GM12891 (cell line): ENCODE measurements at regions not wholly inside any gene's neighbourhood (a gene's known extent, or its start where the extent isn't known, plus 50 kb on each side); places are given as distances from the start of the nearest gene placed in this dataset.
"Not testable (repeated sequence)": the region's sequence is repeated elsewhere in the genome, so short reads cannot be mapped to it uniquely, and the experiment has no call there.

Experiments used
- DNase-seq: peaks from one replicate; pipeline ENCODE4 v3.0.0; 2011; ENCODE audit warnings: low spot score; ENCODE audit not compliant: insufficient read length
- FAIRE-seq: peaks from 2 replicates; lab custom pipeline; 2011; peaks lifted over from hg19 to GRCh38; lab: Jason Lieb, UNC
- PAX5 ChIP-seq: IDR thresholded peaks from 2 replicates; pipeline ENCODE4 v1.6.1; 2011; ENCODE audit warnings: low read length, moderate library complexity, mild to moderate bottlenecking; ENCODE audit not compliant: insufficient read depth, severe bottlenecking
- POLR2A ChIP-seq: IDR thresholded peaks from 2 replicates; pipeline ENCODE4 v1.6.1; 2011; ENCODE audit warnings: low read depth, low read length, control low read depth
- POLR2AphosphoS5 ChIP-seq: IDR thresholded peaks from 2 replicates; pipeline ENCODE4 v1.6.1; 2011; ENCODE audit warnings: low read depth, low read length, control low read depth
- POU2F2 ChIP-seq: IDR thresholded peaks from 2 replicates; pipeline ENCODE4 v1.6.1; 2011; ENCODE audit warnings: low read depth, mild to moderate bottlenecking, control low read depth, low read length, moderate library complexity
- SPI1 ChIP-seq: IDR thresholded peaks from 2 replicates; pipeline ENCODE4 v1.6.1; 2011; ENCODE audit warnings: low read depth, low read length, control low read depth
- TAF1 ChIP-seq: IDR thresholded peaks from 2 replicates; pipeline ENCODE4 v1.6.1; 2011; ENCODE audit warnings: low read depth, low read length, control low read depth

- not testable (repeated sequence) for DNase-seq, FAIRE-seq
These were observed 822.1 kb downstream of the KCNMA1 start for GRCh38 chr10:76815505-76815904.

GRCh38 chr10:76811430-76811829 lies 826.2 kb downstream of the KCNMA1 start:
- TF ChIP-seq POLR2A, result no peak
- FAIRE-seq (no peak), DNase-seq (no peak)

DNA sequence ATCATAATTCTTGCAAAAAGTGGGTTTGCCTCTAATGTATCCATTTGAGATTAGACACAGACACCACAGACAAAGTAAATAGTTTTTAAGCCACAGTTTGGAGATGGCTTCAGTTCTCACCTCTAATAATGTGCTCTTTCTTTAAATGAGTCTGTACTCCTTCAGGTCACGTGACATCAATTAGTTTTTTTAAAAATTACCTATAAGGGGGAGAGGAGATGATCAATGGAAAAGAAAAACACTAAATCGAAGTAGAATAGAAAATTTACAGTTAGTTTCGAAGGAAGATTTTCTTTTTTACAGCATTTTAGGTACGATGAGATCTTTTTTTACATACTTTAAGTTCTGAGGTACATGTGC lies 849.2 kb downstream of the KCNMA1 start:
- FAIRE-seq (no peak), DNase-seq (no peak)
- TF ChIP-seq TAF1, result no peak
- TF ChIP-seq PAX5, result no peak
- no peak for TF ChIP-seq POLR2A
- TF ChIP-seq SPI1, result no peak
- no peak for TF ChIP-seq POU2F2
- TF ChIP-seq POLR2AphosphoS5, result no peak

DNA sequence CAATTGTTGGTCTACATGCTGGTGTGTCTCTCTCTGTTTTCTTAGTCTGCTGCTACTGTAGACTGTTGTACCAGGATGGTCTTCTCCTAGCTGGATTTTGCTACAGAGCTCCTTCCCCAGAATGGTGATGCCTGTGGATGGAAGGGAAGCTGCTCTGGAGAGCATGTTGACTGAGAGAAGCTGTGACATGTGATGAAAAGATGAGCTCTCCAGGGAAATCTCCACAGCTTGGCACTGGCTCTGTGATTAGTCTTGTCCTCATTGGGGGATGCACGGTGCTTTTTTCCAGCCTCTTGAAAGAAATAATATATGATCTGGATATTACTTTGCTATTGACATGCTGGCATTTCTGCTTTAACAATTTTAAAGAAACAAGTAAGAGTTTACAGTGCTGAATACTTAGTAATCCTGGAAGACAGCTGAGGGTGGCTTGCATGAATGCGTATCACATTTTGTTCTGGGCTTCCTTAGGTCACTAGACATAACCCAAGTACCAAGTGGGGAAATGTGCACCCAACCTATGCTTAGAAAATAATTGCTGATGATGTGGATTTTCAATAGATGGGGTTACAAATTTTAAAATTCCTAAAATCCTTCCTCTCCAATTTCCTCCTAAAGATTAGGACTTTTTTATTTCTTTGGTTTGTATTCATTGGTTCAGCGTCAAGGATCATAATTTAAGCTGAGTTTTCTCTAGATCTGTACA lies 849.7 kb downstream of the KCNMA1 start:
- TF ChIP-seq POU2F2, result no peak
- no peak for TF ChIP-seq TAF1
- TF ChIP-seq POLR2AphosphoS5, result no peak
- no peak for TF ChIP-seq PAX5
- no peak for TF ChIP-seq SPI1
- no peak for FAIRE-seq
- no peak for DNase-seq

- TF ChIP-seq POU2F2, result no peak
- TF ChIP-seq POLR2AphosphoS5, result no peak
- TF ChIP-seq POLR2A, result no peak
- no peak for TF ChIP-seq SPI1
- TF ChIP-seq PAX5, result no peak
- TF ChIP-seq TAF1, result no peak
- DNase-seq (no peak), FAIRE-seq (no peak)
These were observed 851.0 kb downstream of the KCNMA1 start for GRCh38 chr10:76786504-76787072.

DNA sequence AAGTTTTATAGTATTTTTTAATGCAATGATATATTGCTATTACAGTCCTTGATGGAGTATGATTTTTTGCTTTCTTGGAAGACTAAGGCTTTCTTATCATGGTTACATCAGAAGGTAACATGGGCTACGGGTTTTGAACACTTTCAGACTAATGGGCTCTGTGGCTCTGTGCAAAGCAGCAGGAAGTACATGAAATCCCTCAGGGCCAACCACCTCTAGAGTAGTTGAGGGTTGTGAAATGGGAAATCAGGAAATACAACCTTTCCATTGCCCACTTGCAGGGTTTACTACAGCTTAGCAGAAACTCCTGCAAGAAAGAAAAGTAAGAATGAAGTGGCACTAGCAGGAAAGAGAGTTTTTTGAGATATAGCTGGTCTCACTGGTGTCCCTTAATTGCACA lies 853.5 kb downstream of the KCNMA1 start:
- TF ChIP-seq POU2F2, result no peak
- TF ChIP-seq SPI1, result no peak
- no peak for TF ChIP-seq TAF1
- no peak for TF ChIP-seq PAX5
- TF ChIP-seq POLR2AphosphoS5, result no peak
- TF ChIP-seq POLR2A, result no peak
- no peak for FAIRE-seq
- no peak for DNase-seq

GRCh38 chr10:76779796-76780301 lies 857.8 kb downstream of the KCNMA1 start:
- TF ChIP-seq POLR2A (no peak), POLR2AphosphoS5 (no peak), POU2F2 (no peak), SPI1 (no peak), TAF1 (no peak), PAX5 (no peak)
- no peak for DNase-seq
- FAIRE-seq, result no peak

DNA sequence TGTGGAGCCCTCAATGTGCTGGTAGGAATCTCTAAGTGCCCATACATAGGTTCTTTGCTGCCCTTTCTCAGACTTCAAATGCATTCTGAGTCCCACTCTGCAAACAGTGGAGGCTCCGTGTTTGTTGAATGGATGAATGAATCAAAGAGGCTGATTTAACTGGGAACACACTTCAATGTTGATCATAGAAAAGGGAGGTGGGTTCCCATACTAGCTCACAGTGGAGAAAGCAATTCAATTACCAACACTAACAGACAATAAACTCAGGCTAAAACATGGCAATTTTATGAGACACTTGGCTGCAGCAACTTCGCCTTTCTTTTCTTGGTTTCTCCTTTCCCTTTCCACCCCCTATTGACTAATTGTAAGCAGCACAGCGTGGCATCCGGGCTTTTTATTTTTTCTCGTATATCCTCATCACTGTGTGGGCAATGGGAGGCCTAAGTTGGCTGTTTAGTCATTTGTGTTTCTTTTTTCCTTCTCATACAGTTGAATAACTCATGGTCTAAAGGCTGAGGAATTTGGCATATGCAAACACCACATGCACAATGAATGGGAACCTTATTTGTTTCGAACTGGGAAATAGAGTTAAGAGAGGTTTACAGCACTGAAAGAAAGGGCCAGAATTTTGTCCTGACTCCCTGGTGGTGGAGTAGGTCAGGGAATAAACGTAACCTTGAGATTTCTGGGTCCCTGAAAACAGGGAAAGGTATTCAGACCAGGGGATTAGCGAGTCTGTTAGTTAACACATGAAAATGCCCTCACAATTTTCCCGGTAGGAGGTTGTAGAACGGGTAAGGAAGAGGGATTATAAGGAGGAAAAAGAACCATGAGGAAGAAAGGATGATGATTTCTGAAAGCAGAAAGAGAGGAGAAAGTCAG lies 858.5 kb downstream of the KCNMA1 start:
- FAIRE-seq, result no peak
- TF ChIP-seq POLR2A, result no peak
- no peak for DNase-seq

- FAIRE-seq (no peak), DNase-seq (no peak)
- TF ChIP-seq POLR2AphosphoS5 (no peak), PAX5 (no peak), SPI1 (no peak)
These were observed 862.5 kb downstream of the KCNMA1 start for GRCh38 chr10:76774987-76775603.

DNA sequence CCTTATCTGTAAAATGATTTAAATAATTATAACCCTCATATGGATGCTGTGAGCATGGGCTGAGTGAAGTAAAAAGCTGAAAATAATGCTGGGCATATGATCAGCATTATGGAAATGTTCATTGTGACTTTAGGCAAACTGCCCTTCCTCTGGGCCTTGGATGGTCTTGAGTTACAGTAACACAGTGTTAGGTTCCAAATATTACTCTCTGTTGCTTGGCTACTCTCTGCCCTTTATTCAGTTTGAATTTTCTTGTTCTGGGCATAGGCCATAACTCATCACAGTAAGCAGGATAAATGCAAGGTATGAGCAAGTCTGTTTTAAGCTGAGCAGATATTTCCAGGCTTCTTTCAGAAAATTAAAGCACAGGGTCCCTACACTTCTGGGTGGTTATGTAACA lies 868.0 kb downstream of the KCNMA1 start:
- no peak for DNase-seq
- no peak for TF ChIP-seq POU2F2
- TF ChIP-seq SPI1, result no peak
- TF ChIP-seq POLR2AphosphoS5, result no peak
- no peak for TF ChIP-seq PAX5
- TF ChIP-seq TAF1, result no peak
- no peak for TF ChIP-seq POLR2A
- no peak for FAIRE-seq
